ENCODE measurements at regions not wholly inside any gene's neighbourhood (a gene's known extent, or its start where the extent isn't known, plus 50 kb on each side); places are given as distances from the start of the nearest gene placed in this dataset.
A peak's percentile ranks its signal among the peaks of the same experiment; 100 is the strongest.

- ChIA-PET CTCF (no interaction called here), POLR2A (no interaction called here)
- Histone ChIP-seq H3K4me3 (ENCODE audit: low read depth, low read length) (no peak overlapping the region), H3K27ac (ENCODE audit: extremely low read depth, low read depth, low read length) (no peak overlapping the region), H3K36me3 (ENCODE audit: control insufficient read depth in 2 of 2, insufficient read depth in 1 of 2, low read length in 2 of 2) (no peaks in the 10 kb centered on the region), H3K9me3 (ENCODE audit: control insufficient read depth, insufficient read depth, low read depth, low read length) (no peaks in the 10 kb centered on the region), H3K4me1 (ENCODE audit: control insufficient read depth, insufficient read depth, low read length) (no peaks in the 10 kb centered on the region)
- TF ChIP-seq IKZF3 (tag by site-specific recombination; IDR thresholded peaks at IDR 0.05) (no peak), ZBTB8A (tag by site-specific recombination; IDR thresholded peaks at IDR 0.05) (no peak), ZNF558 (tag by site-specific recombination; IDR thresholded peaks at IDR 0.05) (no peak), ZNF324 (tag by site-specific recombination; IDR thresholded peaks at IDR 0.05) (no peak), KLF9 (tag by site-specific recombination; IDR thresholded peaks at IDR 0.05; ENCODE audit: low read depth) (no peak), ZNF791 (tag by site-specific recombination; IDR thresholded peaks at IDR 0.05) (no peak)
Observed at GRCh38 chrX:120774606-120775005, 101.1 kb downstream of the CT47B1 start.

DNA sequence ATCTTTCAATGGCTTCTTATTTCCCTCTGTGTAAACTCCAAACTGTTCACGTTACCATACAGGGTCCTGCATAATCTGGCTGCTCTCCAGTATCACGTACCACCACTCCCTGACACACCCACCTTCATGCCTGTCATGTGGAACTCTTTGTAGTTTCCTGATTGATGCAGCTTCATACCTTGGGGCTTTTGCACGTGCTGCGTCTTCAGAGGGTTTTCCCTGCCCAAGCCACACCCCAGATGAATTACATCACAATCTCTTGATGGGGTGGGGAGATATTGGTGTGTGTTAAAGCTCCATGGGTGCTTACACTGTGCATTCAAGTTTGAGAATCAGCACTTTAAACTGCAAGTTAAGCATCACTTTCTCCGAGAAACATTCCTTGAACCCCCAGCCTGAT, 101.9 kb downstream of the CT47B1 start:
- CTCF ChIA-PET, result no interaction called here
- TF ChIP-seq KLF1 (tag by site-specific recombination; IDR thresholded peaks at IDR 0.05) (no peak), ZNF560 (tag by site-specific recombination; IDR thresholded peaks at IDR 0.05; ENCODE audit: borderline replicate concordance) (no peak), ZNF24 (tag by site-specific recombination; IDR thresholded peaks at IDR 0.05) (no peak), ZNF138 (tag by site-specific recombination; IDR thresholded peaks at IDR 0.05; ENCODE audit: borderline replicate concordance) (no peak), CTCF (tag by site-specific recombination; IDR thresholded peaks at IDR 0.05) (no peak), ZSCAN4 (tag by site-specific recombination; IDR thresholded peaks at IDR 0.05) (no peak), MYNN (tag by site-specific recombination; IDR thresholded peaks at IDR 0.05; ENCODE audit: borderline replicate concordance) (no peak), ELK4 (IDR thresholded peaks at IDR 0.05; ENCODE audit: borderline replicate concordance, low read depth, low read length) (no peak), RBAK (tag by site-specific recombination; IDR thresholded peaks at IDR 0.05) (no peak), ZNF2 (tag by site-specific recombination; IDR thresholded peaks at IDR 0.05) (no peak), YY2 (tag by site-specific recombination; IDR thresholded peaks at IDR 0.05) (no peak), HOXD13 (CRISPR knock-in tag; IDR thresholded peaks at IDR 0.05; ENCODE audit: borderline replicate concordance) (no peak), ZNF624 (tag by site-specific recombination; IDR thresholded peaks at IDR 0.05) (no peak)
- H3K27ac ChIP-seq (ENCODE audit: extremely low read depth, low read depth, low read length), result no peak overlapping the region
- no peak overlapping the region for H3K4me3 ChIP-seq (ENCODE audit: low read depth, low read length)
- no peaks in the 10 kb centered on the region for H3K9me3 ChIP-seq (ENCODE audit: control insufficient read depth, insufficient read depth, low read depth, low read length)
- POLR2A ChIA-PET, result no interaction called here
- no peaks in the 10 kb centered on the region for H3K4me1 ChIP-seq (ENCODE audit: control insufficient read depth, insufficient read depth, low read length)
- H3K36me3 ChIP-seq (ENCODE audit: control insufficient read depth in 2 of 2, insufficient read depth in 1 of 2, low read length in 2 of 2), result no peaks in the 10 kb centered on the region

DNA sequence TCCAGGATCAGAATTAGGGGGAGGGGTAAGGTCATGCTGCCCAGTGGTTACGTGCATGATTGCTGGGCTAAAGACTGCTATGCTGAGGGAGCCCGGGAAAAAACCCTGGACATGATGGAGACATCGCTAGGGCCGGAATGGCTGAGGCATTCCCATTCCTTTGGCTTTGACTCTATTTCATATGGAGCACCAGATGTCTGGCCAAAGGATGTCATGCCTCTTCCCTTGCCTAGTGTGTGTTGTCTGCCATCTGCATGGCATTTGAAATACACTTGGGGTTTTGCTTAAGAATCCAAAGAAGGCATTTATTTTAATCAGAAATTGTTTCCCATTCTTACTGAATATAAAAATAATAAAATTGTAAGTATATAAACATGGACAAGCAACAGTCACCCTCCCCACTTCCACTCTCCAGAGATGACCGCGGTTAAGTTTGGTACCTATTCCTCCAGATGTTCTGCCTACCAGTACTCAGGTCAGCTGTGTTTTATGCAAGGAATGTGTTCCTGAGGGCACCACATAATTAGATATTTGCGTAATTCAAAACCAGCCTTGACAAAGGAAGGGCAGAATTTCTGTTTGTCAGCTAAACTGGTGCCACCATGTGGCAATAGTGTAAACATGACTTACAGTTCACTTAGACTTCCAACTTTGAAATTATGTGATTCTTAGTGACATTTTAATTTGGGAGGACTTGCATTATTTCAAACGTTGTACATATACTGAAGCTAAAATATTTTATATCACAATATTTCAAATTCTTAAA, 105.9 kb downstream of the CT47B1 start:
- ChIA-PET CTCF (interaction anchor here (0.7 to 1.5 kb wide), 3 partner anchors 41 to 552 kb away, joined by 3 to 4 read pairs (median 3); no protein-coding TSS in a partner anchor), POLR2A (no interaction called here)
- Histone ChIP-seq H3K36me3 (ENCODE audit: control insufficient read depth in 2 of 2, insufficient read depth in 1 of 2, low read length in 2 of 2) (no peaks in the 10 kb centered on the region), H3K4me3 (ENCODE audit: low read depth, low read length) (no peak overlapping the region), H3K9me3 (ENCODE audit: control insufficient read depth, insufficient read depth, low read depth, low read length) (no peaks in the 10 kb centered on the region), H3K4me1 (ENCODE audit: control insufficient read depth, insufficient read depth, low read length) (no peaks in the 10 kb centered on the region), H3K27ac (ENCODE audit: extremely low read depth, low read depth, low read length) (no peak overlapping the region)
- TF ChIP-seq ZNF660 (tag by site-specific recombination; IDR thresholded peaks at IDR 0.05), result 0 out of 2 replicates have a peak, but pooled peaks have one; percentile 23
- peak; percentile 52 for TF ChIP-seq ZNF654 (tag by site-specific recombination; IDR thresholded peaks at IDR 0.05; ENCODE audit: low read depth)
- no peak for TF ChIP-seq ZNF398 (tag by site-specific recombination; IDR thresholded peaks at IDR 0.05)

Data from HEK293 (cell line).